Stimulated activated naive CD4-positive, alpha-beta T cell (primary cell): ENCODE measurements at regions not wholly inside any gene's neighbourhood (a gene's known extent, or its start where the extent isn't known, plus 50 kb on each side); places are given as distances from the start of the nearest gene placed in this dataset.

Experiments used
- DNase-seq, 6 experiments: peaks; one replicate each; lab custom pipeline; 2025; lab: John Stamatoyannopoulos, UW

GRCh38 chr9:13487071-13487470 is 207.6 kb upstream of the MPDZ start:
- DNase-seq: no peak

DNA sequence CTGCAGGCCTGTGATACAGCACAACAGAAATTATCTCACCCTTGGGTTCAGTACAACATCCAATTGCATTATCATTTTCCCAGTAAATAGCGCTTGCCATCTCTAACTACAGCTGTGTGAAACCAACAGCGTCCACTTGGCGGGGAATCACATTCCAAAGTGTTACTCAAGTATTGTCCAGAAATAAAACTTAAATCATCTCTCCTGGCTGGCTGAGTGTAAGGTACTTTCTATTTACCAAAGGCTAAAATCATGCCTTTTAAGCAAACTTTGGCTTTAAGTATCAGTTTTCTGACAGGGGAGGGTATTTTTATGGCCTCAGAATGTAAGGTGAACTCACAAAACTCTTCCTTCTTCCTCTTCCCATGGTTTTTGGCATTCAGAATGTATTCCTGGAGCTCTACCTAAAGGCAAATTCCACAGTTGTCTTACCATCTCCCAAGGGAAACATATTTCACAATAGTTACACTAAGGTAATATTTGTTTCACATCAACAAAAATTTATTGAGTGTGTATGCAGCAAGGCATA is 205.6 kb upstream of the MPDZ start:
- DNase-seq: no peak

- no peak for DNase-seq
Observed at GRCh38 chr9:13484186-13484585, 204.7 kb upstream of the MPDZ start.

GRCh38 chr9:13481274-13481673 is 201.8 kb upstream of the MPDZ start:
- DNase-seq: no peak

- DNase-seq: no peak
Observed at GRCh38 chr9:13480693-13481092, 201.2 kb upstream of the MPDZ start.

DNA sequence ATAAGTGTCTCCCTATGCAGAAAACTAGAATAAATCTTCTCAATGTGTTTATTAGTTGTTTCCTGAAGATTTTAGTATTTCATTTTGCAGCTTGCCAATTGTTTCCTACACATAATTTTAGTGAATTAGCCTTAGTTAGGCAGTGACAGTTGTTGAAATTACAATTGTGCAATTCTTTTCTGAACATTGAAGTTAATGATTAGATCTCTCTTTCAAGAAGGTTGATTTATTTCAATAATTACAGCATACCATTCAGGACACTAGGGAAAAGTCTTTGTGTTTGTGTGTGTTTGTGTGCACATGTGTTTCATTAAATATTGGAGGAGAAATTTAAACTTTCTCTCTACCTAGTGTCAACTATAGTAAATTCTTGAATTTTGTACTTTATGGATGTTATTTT is 199.6 kb upstream of the MPDZ start:
- DNase-seq: no peak

- no peak for DNase-seq
Observed at GRCh38 chr9:13478639-13479038, 199.1 kb upstream of the MPDZ start.

DNA sequence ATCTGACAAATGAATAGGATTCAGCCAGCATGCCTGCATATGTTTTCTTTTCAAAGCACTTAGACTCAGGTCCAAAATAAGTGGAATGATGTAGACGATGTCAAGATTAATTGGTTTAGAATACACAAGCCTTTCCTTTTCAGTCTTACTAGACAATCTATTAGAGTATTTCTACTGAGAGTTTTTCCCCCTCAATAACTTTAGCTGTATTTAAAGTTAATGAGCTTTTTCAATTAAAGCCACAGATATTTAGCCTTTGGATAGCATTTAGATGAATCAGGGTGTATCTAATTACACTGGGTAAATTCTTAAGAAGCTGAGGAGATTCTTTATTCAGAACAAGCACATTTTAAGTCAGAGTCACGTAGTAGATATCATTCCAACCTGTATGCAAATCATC is 198.7 kb upstream of the MPDZ start:
- no peak for DNase-seq

DNA sequence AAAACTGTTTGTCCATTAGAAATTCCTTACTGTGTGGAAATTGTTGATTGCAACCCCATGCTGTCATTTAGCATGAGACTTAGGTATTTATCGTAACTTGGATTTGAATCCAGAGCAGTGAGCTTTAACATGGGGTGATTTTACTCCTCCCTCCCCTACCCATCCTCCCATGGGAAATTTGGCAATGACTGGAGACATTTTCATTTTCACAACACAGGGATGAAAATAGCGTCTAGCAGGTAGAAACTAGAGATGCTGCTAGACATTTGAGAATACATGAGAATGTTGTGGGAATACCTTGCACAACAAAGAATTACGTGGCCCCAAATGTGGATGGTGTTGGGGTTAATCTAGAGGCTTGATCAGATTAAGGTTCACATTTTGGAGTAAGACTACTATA is 191.3 kb upstream of the MPDZ start:
- DNase-seq: no peak

DNA sequence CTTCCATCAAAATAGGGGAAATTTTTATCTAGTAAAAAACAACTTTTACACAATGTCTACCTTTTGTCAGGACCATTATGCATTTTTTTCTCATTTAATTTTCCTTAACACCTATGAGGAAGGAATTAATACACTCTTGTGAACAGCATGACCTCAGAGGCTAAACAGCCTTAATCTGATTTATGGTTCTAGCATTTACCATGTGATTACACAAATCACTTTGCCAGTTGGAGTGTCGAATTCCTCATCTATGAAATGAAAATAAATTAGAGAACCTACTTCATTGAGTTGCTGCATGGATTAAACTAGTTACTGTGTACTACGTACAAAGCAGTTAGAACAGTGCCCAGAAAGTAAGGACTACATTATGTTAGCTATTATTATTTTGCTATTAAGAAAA is 187.7 kb upstream of the MPDZ start:
- DNase-seq: no peak

DNA sequence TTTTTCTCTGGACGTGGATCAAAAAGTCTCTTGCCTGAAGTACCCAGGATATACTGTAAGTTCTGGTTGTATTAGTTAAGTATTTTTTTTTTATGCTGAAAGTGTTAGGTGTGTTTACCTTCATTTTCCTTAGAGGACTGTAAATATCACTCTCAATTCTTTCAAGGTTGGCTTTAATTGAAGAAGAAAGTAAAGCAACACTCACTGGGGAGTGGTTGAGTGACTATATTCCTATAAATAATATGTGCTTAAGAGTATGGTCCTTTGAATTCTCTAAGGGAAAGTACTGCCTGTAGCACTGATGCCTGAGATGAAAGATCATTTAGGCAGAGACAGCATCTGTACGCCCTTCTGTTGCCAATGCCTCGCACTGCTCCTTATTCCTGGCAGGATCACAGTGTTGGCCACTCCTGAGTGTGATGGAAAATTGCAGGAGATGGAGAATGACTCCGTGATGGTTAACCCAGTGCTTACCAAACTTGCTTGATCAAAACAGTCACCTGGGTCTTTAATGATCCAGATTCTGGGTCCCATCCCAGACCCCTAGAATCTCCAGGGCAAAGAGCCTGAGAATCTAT is 182.0 kb upstream of the MPDZ start:
- DNase-seq: no peak

- DNase-seq: no peak
Observed at GRCh38 chr9:13459071-13459470, 179.6 kb upstream of the MPDZ start.

- no peak for DNase-seq
Observed at GRCh38 chr9:13457795-13458194, 178.3 kb upstream of the MPDZ start.

- no peak for DNase-seq
Observed at GRCh38 chr9:13450723-13451122, 171.2 kb upstream of the MPDZ start.

DNA sequence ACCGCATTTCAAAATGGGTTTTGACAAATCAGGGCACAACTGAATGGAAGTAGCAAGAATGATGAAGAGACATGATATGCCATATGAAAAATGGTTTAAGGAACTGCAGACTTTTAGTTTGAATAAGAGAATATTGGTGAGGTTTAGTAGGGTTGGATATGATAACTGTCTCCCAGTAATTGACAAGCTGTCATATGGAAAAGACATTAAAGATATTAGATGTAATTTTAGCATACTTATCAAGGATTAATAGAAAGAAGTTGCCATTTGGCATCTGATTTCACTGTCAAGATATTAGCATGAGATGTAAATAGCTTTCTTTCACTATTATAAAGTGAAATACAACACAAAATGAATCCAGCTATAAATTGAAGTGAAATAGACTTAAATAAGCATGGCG is 169.0 kb upstream of the MPDZ start:
- no peak for DNase-seq

GRCh38 chr9:13447843-13448422 is 168.4 kb upstream of the MPDZ start:
- DNase-seq: no peak

GRCh38 chr9:13446938-13447842 is 167.7 kb upstream of the MPDZ start:
- no peak for DNase-seq

- no peak for DNase-seq
Observed at GRCh38 chr9:13446286-13446937, 166.9 kb upstream of the MPDZ start.

GRCh38 chr9:13445103-13445500 is 165.6 kb upstream of the MPDZ start:
- DNase-seq: no peak

GRCh38 chr9:13444245-13445102 is 165.0 kb upstream of the MPDZ start:
- no peak for DNase-seq
